ENCODE measurements at regions not wholly inside any gene's neighbourhood (a gene's known extent, or its start where the extent isn't known, plus 50 kb on each side); places are given as distances from the start of the nearest gene placed in this dataset.

- TF ChIP-seq MYC (CRISPR knock-in tag; IDR thresholded peaks at IDR 0.05; ENCODE audit: borderline replicate concordance) = no peak
- TF ChIP-seq CBFB (CRISPR knock-in tag; IDR thresholded peaks at IDR 0.05) = no peak
- no peak for TF ChIP-seq EZH2 (conservative IDR thresholded peaks at IDR 0.05; ENCODE audit: low read depth, low read length)
- no peak for TF ChIP-seq ZNF83 (CRISPR knock-in tag; IDR thresholded peaks at IDR 0.05; ENCODE audit: borderline replicate concordance)
- no peak for TF ChIP-seq ESRRA (CRISPR knock-in tag; IDR thresholded peaks at IDR 0.05; ENCODE audit: low read depth)
- TF ChIP-seq CTCF (CRISPR knock-in tag; IDR thresholded peaks at IDR 0.05) = no peak
- no peak for TF ChIP-seq ZNF280B (CRISPR knock-in tag; IDR thresholded peaks at IDR 0.05; ENCODE audit: borderline replicate concordance)
- TF ChIP-seq RBM39 (IDR thresholded peaks at IDR 0.05; ENCODE audit: low read depth, low read length, poor library complexity, severe bottlenecking) = no peak
- no peak for TF ChIP-seq IKZF1 (IDR thresholded peaks at IDR 0.05)
Observed at GRCh38 chr2:220151341-220151740, 523.9 kb downstream of the SLC4A3 start.
